IPS DF 4.7 (cell line): ENCODE measurements at regions not wholly inside any gene's neighbourhood (a gene's known extent, or its start where the extent isn't known, plus 50 kb on each side); places are given as distances from the start of the nearest gene placed in this dataset.

Source experiments
- DNase-seq: peaks from one replicate; pipeline ENCODE4 v3.0.0-alpha.2; 2013; ENCODE audit warnings: low spot score; ENCODE audit errors: extremely low read depth

DNA sequence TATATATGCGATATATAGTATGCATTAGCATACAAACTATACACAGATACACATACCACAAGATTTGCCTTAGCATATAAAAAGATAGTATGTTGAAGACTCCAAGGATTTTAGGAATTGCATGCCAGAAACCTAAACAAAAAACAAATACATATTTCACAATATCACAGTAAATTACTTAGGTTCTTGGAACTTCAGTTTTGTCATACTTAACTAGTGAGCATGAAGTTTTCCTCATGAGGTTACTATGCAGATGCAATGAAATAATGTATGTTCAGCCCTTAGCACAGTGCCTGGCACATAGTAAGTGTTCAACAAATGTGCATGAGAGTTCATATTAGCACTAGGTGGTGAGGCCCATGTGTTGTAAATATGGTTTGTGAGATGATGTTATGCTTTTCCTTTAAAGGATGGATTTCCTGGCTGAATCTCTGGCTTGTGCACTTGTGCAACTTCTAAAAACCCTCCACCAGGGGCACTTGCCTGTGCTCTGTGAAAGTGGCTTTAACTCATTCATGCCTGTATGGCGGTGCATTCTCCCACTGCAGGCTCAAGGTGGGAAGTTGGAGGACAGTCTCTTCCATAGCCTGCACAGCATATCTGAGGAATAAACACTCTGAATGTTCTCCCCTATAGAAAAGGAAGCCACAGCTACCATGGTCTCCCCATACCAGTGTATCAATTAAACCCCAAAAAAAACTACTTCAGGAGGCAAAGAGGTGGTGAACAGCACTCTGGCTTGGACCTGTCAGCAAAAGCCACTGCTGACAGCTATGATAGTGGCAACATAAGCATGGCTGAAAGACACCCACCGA, 624.1 kb upstream of the CDH4 start:
- DNase-seq = no peak

DNA sequence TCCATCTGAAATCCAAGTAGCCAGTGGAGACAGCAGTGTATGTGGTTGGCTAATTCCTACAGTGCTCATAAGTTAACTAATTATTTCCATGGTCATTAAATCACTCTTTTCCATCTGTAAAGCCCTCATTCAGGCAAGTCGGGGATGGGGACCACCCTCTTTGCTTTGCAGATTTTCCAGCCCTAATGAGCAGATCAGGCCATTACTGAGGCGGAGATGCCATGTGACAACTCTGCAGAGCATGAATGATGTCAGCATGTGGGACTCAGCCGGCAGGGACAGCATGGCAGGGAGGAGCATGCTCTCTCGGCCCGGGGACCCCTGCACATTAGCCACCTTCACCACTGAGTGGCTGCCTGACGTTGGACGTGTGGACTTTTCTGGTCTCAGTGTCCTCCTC, 623.3 kb upstream of the CDH4 start:
- no peak for DNase-seq

DNA sequence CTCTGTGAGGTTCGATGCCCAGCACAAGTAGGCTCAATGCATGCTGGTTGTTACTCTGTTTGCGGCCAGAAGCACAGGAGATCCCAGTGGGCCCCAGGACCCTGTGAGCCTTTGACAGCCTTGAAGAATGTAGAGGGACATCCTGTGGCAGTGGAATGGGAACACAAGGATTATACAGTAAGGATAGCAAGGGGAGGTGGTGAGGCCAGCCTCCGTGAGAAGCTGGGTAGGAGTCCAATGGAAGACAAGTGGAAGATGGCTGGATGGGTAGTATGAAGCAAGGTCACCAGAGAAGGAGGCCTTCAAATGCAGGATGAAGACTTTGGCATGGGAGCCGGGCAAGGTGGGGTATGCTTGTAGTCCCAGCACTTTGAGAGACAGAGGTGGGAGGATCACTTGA, 622.9 kb upstream of the CDH4 start:
- DNase-seq = no peak

DNA sequence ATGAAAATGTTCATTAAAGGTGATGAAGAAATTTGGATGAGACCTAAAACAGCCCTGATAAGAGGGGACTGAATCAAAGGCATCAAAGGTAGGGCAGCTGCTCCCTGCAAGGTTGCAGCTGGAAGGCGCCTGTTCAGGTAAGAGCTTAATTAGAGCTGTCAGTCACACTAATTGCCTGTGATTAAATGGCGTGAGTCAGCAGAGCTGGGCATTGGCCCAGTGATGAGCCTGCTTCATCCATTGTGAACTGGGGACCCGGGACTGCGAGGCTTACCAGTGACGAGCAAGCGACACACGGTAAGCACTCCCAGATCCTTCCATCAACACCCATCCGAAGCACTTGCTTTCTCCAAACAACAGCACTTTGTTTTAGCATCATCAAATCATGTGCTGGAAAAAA, 621.5 kb upstream of the CDH4 start:
- no peak for DNase-seq

DNA sequence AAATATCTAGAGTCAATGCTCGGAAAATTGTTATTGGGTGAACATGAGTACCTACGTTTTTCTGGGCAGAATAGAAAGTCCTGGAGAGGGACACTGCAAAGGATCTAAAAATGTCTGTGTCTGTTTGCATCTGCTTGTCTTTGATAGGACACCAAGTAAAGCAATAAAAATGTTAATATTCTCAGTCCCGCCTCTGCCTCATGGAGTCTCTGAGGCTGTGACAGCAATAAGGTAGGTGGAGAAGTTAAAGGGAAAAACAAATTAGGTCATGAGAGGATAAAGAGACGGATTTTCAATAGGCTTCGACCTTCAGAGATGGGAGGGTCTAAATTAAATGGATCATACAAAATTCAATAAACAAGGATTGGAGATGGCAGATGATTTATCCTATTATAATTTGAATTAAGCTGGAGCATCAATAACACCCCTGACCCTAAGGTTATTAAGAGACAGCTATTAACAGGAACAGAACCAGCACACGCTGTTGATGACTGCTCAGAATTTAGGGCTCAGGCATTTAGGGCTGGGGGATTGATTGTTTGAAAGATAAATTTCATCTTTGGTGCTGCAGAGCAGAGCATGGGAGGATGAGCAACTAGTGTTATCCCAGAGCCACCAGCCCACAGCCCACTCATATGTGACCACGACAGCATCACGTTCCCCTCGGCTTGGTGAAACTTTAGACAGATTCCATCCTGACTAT, 620.3 kb upstream of the CDH4 start:
- no peak for DNase-seq

DNA sequence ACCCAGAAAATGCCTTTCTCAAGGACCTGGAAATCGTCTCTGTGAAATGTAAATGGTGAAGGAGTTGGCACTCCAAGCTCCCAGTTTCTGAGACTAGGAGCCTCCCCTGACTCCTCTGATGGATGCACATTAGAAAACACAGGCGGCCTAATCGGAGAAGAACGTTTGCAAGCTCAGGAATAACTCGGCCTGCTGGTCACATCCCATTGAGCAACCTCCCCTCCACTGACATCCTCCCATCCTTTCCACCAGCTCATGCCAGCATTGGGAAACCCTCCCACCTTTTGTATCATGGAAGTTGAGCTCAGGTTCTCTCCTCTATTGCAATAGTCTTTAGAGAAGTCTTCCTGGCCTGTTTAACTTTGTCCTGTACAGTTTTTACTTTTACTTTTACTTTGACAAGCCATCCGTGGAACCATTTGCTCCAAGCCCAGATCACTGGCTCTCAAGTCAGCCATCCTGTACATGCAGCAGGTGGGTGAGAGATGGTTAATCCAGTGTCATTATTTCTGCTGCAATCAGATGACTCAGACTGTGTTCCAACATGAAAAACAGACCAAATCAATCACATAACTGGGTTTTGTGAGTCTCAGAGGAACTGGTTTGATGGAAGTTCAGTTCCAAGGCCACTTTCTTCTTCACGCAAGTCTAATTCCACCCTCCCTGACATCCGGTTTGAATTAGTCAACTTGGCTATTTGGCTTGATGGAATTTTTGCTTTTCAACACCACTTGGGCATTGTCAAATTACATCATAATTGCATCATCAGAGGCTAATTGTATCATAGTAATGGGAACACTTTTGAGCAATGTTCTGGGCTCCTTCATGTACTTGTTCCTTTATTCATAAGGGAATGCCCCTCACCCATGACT, 619.4 kb upstream of the CDH4 start:
- DNase-seq = no peak

DNA sequence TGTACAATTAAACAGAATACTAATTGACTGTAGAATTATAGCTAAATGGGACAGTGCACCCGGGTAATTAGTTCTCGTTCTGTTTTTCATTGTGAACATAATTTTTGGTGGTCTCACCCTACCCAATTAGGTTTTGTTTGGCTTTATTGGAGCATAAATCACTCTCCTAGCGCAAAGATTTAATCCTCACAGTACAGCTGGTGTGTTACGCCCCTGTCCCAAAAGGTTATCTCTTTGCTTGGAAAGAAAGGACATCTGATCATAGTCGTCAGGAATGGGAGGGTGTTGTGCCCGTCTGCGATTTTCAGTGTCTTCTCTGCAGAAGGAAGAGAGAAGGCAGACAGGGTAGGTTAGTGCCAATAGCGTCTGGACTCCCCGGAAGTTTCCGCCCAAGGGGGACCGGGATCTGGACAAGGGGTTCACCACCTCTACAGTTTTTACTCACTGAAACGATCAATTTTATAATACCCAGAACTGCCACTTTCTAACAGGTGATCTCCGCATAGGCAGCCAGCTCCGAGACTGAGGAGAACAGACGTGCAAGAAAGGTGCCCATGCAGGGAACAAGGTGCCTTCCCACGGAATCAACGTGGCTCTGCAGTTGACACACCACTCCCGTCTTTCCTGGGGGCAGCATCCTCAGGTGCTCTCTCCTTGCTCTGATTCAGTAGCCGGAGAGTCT, 617.4 kb upstream of the CDH4 start:
- DNase-seq = no peak

DNA sequence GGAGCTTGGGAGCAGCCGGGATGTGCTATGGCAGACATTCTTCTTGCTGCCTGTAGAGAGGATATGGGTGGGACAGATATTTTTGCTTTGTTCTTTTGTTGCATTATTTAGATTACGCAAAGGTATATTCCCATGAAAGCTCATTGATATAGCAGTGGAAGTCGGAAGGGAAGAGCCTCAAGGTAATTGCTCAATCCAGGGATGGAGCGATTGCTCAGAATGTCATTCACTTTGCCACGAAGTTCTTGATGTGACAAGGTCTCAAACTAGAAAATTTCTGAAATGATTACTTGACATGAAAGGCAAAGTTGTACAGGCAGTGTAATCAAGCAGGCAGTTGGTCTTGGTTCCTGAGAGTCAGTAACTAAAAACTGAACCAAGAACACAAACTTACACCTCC, 615.6 kb upstream of the CDH4 start:
- no peak for DNase-seq

DNA sequence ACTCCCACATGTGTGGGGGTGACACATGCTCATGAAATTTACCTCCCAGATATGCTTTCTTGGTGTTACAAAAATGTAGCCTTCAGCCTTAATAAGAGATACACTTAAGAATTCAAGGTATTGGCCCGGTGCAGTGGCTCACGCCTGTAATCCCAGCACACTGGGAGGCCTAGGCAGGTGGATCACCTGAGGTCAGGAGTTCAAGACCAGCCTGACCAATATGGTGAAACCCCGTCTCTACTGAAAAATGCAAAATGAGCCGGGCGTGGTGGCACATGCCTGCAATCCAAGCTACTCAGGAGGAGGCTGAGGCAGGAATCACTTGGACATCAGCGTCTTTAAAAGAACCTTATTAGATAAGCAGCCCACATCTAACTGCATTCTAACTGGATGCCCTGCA, 614.3 kb upstream of the CDH4 start:
- no peak for DNase-seq

DNA sequence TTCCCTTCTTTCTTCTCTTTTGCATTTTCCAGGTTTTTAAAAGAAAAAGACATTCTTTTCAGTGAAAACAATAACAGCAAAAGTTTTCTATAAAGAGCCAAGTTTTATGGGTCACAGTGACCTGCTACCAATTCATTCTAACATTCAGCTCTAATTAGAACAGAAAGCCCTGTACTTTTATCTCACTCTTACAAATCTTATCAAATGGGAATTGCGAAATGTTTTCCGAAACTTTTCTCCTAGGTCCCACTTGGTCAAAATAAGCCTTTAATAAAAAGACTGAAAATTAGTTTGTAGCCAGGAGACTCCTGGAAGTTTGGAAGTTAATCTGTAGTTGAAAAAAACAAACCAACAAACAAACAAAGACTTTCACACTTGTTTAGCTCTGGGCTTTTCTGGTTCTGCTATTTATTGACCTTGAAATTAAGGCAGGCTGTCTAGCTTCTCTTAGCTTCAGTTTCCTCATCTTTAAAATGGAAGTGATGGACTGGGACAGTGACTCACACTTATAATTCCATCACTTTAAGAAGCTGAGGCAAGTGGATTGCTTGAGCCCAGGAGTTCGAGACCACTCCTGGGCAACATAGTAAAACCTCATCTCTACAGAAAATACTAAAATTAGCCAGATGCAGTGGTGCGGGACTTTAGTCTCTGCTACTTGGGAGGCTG, 613.5 kb upstream of the CDH4 start:
- DNase-seq = no peak

DNA sequence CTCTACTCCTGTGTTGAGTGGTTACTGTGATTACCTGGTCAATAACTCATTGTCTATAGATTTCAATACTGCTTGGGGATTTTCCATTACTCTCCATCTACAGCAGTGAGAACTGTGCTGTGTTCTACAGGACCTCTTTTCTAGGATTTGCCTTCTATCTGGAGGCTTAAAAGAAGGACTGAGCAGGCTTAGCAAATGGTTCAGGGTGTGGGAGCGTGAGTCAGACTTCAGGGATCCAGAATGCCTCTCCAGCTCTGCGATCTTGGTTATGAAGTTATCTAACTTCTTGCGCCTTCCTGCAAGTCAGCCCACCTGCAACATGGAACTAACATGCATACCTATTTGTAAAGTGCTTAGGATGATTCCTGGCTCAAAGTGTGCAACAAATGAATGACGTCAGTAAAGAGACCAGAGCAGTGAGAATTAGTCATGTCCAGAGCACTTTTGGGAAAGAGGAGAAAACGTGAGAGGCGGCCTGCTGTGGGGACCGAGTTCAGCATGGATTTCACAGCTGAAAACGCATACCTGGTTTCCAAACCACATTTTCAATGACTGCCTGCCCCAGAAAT, 610.1 kb upstream of the CDH4 start:
- no peak for DNase-seq

DNA sequence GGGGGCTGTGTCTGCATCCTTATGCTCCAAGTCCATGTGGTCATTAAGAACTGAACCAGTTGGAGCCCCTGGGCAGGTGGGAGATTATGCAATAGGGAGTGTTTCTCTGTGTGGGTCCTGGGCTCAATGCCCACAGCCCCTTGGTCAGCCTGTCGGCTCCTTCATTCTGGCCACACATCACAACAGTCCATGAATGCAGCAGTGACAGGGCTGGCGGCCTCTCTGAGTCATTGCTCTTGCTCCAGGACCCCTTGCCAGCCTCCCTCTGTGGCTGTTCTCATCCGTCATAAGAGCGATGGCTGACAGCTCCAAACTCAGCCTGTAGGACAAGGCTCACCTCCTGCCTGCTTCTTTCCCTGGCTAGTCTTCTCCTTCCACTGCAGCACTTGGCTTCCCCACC, 609.5 kb upstream of the CDH4 start:
- DNase-seq = no peak

DNA sequence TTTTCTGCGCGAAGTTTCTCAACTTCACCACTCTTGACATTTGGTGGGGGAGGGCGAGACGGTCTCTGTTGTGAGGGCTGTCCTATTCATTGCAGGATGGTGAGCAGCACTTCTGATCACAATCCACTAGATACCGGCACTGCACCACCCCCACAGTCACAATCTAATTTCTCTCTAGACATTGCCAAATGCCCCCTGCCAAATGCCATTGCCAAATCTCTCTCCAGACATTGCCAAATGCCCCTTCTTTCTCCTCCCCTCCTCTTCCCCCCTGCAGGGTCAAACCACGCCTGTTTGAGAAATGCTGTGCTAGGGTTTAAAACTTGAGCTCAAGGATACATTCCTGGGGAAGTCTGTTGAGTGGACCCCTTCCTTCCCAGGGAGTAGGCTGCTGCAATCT, 603.5 kb upstream of the CDH4 start:
- no peak for DNase-seq

DNA sequence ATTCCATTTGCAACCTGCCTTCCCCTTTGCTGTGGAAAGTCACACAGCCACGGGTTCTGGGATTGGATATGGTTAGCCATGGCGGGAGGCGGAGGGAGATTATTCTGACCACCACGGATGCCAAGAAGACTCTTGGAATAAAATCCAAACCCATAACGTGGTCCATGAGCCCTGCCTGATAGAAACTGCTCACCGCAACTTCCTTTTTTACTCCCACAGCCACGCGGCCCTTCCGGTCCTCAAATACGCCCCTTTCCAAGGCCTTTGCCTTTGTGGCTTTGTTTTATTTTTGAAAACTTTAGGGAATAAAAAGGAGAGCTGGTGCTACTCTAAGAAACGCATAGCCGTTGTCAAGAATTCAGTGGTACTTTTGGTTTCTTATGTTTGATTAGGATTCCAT, 602.5 kb upstream of the CDH4 start:
- no peak for DNase-seq

DNA sequence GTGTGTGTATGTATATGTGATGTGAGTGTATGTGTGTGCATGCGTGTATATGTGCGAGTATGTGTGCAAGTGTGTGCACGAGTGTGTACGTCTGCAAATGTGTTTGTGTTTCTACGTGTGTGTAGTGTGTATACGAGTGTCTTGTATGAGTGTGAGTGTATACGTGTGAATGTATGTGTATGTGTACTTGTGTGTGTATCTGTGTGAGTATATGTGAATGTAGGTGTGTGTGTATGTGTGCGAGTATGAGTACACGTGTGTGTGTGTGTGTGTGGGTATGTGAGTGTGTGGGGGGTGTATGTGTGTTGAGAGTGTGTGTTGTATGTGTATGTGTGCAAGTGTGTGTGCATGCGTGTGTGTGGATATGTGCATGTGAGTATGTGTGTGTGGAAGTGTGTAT, 602.0 kb upstream of the CDH4 start:
- DNase-seq = no peak

DNA sequence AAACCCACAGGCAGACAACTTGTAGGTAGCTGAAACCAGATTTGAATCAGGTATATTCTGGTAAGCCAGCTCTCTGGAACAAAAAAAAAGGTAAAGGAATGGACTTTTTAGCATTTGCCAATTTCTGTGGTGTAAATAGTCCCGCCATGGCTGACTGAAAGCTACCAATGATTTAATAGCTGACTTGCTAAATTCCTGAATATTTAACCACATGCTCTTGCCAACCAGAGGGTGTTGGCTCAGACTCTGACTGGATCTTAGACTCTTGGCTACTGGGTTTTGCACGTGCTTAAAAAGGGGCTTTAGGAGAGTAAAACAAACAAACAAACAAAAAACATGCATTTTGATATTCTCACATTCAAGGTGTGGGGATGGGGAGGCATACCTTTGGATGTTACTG, 600.0 kb upstream of the CDH4 start:
- no peak for DNase-seq

DNA sequence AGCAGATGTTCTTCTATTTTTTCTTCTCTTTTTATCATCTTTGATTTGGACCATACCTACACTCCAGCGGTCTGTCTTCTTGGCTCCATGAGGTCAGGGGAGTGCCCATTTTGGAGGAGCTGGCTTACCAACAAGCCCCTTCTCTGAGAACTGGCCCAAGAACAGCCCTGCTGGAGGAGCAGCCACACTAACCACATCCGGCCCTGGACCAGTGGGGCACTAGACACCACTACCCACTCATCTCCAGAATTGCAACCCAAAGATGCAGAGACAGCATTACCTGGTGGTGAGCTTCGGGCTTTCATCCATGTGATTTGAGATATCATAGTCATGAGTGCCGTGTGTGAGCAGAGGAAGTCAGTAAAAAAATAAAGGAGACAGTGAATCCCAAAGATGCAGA, 599.4 kb upstream of the CDH4 start:
- DNase-seq = no peak

DNA sequence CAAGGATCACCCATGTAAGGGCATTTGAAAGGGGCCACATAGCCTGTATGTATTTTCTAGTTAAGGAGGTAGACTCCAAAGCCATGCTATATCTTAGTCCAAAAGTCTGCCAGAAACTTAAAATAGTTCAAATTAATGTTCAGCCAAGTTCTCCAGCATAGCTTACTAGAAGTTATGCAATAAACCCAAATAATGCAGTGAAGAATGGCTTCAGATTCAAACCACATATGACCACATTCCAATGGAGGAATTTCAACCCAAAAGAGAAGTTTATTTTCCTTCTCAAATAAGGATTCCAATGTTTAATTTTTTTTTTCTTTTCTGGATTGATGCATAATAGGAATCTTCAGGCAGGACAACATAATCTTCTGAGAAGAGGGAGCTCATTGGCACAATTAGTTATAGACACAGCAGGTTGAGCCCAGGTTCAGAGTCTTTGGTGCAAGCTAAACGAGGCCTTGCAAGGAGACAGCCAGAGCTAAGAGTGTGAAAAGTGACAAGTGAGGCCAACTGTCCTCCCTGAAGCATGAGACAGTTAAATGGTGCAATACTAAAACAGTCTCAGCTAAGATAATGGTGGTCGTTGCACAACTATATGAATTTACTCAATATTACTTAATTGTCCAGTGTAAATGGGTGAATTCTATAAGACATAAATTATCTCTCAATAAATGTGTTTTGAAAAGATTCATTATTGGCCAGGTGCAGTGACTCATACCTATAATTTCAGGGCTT, 598.8 kb upstream of the CDH4 start:
- DNase-seq = no peak

DNA sequence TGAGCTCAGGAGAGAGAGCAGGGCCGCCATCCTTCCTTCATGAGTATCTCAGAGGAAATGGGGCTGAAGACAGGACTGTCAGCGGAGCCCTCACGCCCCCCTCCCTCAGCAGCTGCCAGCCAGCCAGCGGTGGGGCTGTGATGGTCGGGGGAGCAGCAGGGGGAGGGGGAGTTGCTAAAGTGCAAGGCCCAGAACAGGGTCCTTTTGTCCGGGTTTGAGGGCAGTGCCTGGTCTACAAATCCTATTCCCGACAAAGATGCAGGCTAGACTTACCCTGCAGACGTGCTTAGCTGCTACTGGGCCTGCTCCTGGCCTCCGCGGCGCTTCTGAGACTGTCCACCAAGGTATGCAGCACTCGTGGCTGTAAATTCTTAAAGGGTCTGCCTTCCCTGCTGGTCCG, 593.4 kb upstream of the CDH4 start:
- DNase-seq = no peak

DNA sequence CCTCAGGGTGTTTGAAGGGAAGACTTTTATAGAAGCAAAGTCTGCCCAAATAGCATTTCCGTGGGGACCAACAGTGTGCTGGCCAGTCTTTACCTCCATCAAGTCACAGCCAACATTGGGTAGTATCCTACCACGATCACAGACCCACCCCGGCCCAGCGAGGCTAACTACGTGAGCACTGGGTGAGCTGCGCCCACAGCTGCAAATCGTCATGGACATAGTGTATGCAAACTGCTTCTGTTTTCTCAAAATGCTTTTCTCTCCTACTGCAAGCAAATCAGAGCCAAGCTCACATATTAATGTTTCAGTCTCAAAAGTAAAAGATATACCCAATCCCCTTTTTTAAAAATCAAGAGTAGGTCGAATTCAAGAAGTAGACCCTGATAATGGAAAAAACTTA, 592.8 kb upstream of the CDH4 start:
- DNase-seq = no peak
